ENCODE measurements at regions not wholly inside any gene's neighbourhood (a gene's known extent, or its start where the extent isn't known, plus 50 kb on each side); places are given as distances from the start of the nearest gene placed in this dataset.

GRCh38 chr9:29802454-29802853, 2229.2 kb upstream of the C9orf72 start:
- FAIRE-seq, result no peak
- DNase-seq (ENCODE audit: insufficient read length, low spot score), result no peak

- no peak for FAIRE-seq
Observed at GRCh38 chr9:29806937-29807618, 2233.8 kb upstream of the C9orf72 start.

GRCh38 chr9:29816954-29817703, 2243.8 kb upstream of the C9orf72 start:
- no peak for FAIRE-seq
- no peak for DNase-seq (ENCODE audit: insufficient read length, low spot score)

More at GRCh38 chr9:29806937-29807618, 2233.8 kb upstream of the C9orf72 start:
- DNase-seq (ENCODE audit: insufficient read length, low spot score), result no peak

- DNase-seq (ENCODE audit: insufficient read length, low spot score) (no peak), FAIRE-seq (no peak)
Observed at GRCh38 chr9:29822458-29822857, 2249.2 kb upstream of the C9orf72 start.

GRCh38 chr9:29826421-29826820, 2253.1 kb upstream of the C9orf72 start:
- DNase-seq (ENCODE audit: insufficient read length, low spot score), result no peak
- FAIRE-seq, result no peak

GRCh38 chr9:29830821-29831220, 2257.5 kb upstream of the C9orf72 start:
- DNase-seq (ENCODE audit: insufficient read length, low spot score), result no peak
- FAIRE-seq, result no peak

- no peak for FAIRE-seq
Observed at GRCh38 chr9:29838491-29839020, 2265.3 kb upstream of the C9orf72 start.

GRCh38 chr9:29844251-29844650, 2271.0 kb upstream of the C9orf72 start:
- no peak for DNase-seq (ENCODE audit: insufficient read length, low spot score)
- FAIRE-seq, result no peak

More at GRCh38 chr9:29838491-29839020, 2265.3 kb upstream of the C9orf72 start:
- DNase-seq (ENCODE audit: insufficient read length, low spot score), result no peak

- DNase-seq (ENCODE audit: insufficient read length, low spot score) (no peak), FAIRE-seq (no peak)
Observed at GRCh38 chr9:29850664-29851063, 2277.4 kb upstream of the C9orf72 start.

- DNase-seq (ENCODE audit: insufficient read length, low spot score), result no peak
- no peak for FAIRE-seq
Observed at GRCh38 chr9:29861803-29862202, 2288.5 kb upstream of the C9orf72 start.

GRCh38 chr9:29865764-29866313, 2292.6 kb upstream of the C9orf72 start:
- no peak for FAIRE-seq
- no peak for DNase-seq (ENCODE audit: insufficient read length, low spot score)

GRCh38 chr9:29866556-29866955, 2293.3 kb upstream of the C9orf72 start:
- DNase-seq (ENCODE audit: insufficient read length, low spot score), result no peak
- FAIRE-seq, result no peak

- no peak for FAIRE-seq
- DNase-seq (ENCODE audit: insufficient read length, low spot score), result no peak
Observed at GRCh38 chr9:29873579-29873978, 2300.3 kb upstream of the C9orf72 start.

- DNase-seq (ENCODE audit: insufficient read length, low spot score), result no peak
- no peak for FAIRE-seq
Observed at GRCh38 chr9:29875547-29875946, 2302.3 kb upstream of the C9orf72 start.

GRCh38 chr9:29882767-29883166, 2309.5 kb upstream of the C9orf72 start:
- DNase-seq (ENCODE audit: insufficient read length, low spot score) (no peak), FAIRE-seq (no peak)

- no peak for FAIRE-seq
- DNase-seq (ENCODE audit: insufficient read length, low spot score), result no peak
Observed at GRCh38 chr9:29906065-29906464, 2332.8 kb upstream of the C9orf72 start.

GRCh38 chr9:29928072-29928471, 2354.8 kb upstream of the C9orf72 start:
- no peak for FAIRE-seq
- no peak for DNase-seq (ENCODE audit: insufficient read length, low spot score)

- no peak for FAIRE-seq
- DNase-seq (ENCODE audit: insufficient read length, low spot score), result no peak
Observed at GRCh38 chr9:29939559-29939958, 2366.3 kb upstream of the C9orf72 start.

- DNase-seq (ENCODE audit: insufficient read length, low spot score), result no peak
- no peak for FAIRE-seq
Observed at GRCh38 chr9:29945012-29945411, 2371.7 kb upstream of the C9orf72 start.

- FAIRE-seq, result no peak
- no peak for DNase-seq (ENCODE audit: insufficient read length, low spot score)
Observed at GRCh38 chr9:29958469-29958868, 2385.2 kb upstream of the C9orf72 start.

- no peak for DNase-seq (ENCODE audit: insufficient read length, low spot score)
- no peak for FAIRE-seq
Observed at GRCh38 chr9:29965834-29966233, 2392.6 kb upstream of the C9orf72 start.

GRCh38 chr9:29966247-29966646, 2393.0 kb upstream of the C9orf72 start:
- peak; percentile 2 for DNase-seq (ENCODE audit: insufficient read length, low spot score)
- no peak for FAIRE-seq

Data from HTR-8/SVneo (cell line).